Smooth muscle cell (in vitro differentiated cells): ENCODE measurements at regions not wholly inside any gene's neighbourhood (a gene's known extent, or its start where the extent isn't known, plus 50 kb on each side); places are given as distances from the start of the nearest gene placed in this dataset.

Experiments
- DNase-seq: peaks from one replicate; lab custom pipeline; 2025; ENCODE audit not compliant: unreplicated experiment; lab: John Stamatoyannopoulos, UW
- H2AFZ ChIP-seq: fragments of 200-600 bp; sonication (generic); 2 replicates; pipeline ENCODE4 v1.6.0; 2016; ENCODE audit warnings: antibody characterized with exemption, low read depth, mild to moderate bottlenecking
- H3F3A ChIP-seq: fragments of 200-600 bp; sonication (generic); 2 replicates; pipeline ENCODE4 v1.6.0; 2017; ENCODE audit warnings: antibody characterized with exemption, low read depth
- H3K27ac ChIP-seq: fragments of 200-600 bp; sonication (generic); 2 replicates; pipeline ENCODE4 v1.5.1; 2016; ENCODE audit warnings: low read depth, mild to moderate bottlenecking
- H3K27me3 ChIP-seq: fragments of 200-600 bp; sonication (generic); 2 replicates; pipeline ENCODE4 v1.6.1; 2016; ENCODE audit warnings: low read depth, mild to moderate bottlenecking
- H3K36me3 ChIP-seq: fragments of 200-600 bp; sonication (generic); 2 replicates; pipeline ENCODE4 v1.5.1; 2016; ENCODE audit warnings: low read depth
- H3K4me1 ChIP-seq: fragments of 200-600 bp; sonication (generic); 2 replicates; pipeline ENCODE4 v1.5.1; 2016; ENCODE audit warnings: low read depth
- H3K4me2 ChIP-seq: fragments of 200-600 bp; sonication (generic); 2 replicates; pipeline ENCODE4 v1.6.0; 2016; ENCODE audit warnings: mild to moderate bottlenecking
- H3K4me3 ChIP-seq: fragments of 200-600 bp; sonication (generic); 2 replicates; pipeline ENCODE4 v1.5.1; 2016; ENCODE audit warnings: mild to moderate bottlenecking
- H3K79me2 ChIP-seq: fragments of 200-600 bp; sonication (generic); 2 replicates; pipeline ENCODE4 v1.6.0; 2016; ENCODE audit warnings: low read depth, mild to moderate bottlenecking
- H3K9ac ChIP-seq: fragments of 200-600 bp; sonication (generic); 2 replicates; pipeline ENCODE4 v1.6.0; 2016; ENCODE audit warnings: low read depth
- H3K9me3 ChIP-seq: fragments of 200-600 bp; sonication (generic); replicated peaks from 2 replicates; pipeline ENCODE4 v1.5.1; 2016; ENCODE audit warnings: low read depth
- H4K20me1 ChIP-seq: fragments of 200-600 bp; sonication (generic); 2 replicates; pipeline ENCODE4 v1.6.0; 2016; ENCODE audit warnings: low read depth
- CTCF ChIP-seq: fragments of 200-600 bp; sonication (generic); IDR thresholded peaks from 2 replicates; pipeline ENCODE4 v1.5.1; 2017; ENCODE audit warnings: borderline replicate concordance, mild to moderate bottlenecking, antibody characterized with exemption; ENCODE audit not compliant: insufficient read depth, poor library complexity, severe bottlenecking
- WGBS: methylation state at CpG from one replicate; pipeline ENCODE4 v1.1.7; 2016; ENCODE audit warnings: low lambda C conversion rate; 5-methylcytosine and 5-hydroxymethylcytosine counted together

GRCh38 chr6:43898358-43899131 lies 128.5 kb downstream of the VEGFA start:
- H3K4me3 ChIP-seq: no peak overlapping the region

GRCh38 chr6:43897571-43898302 lies 127.7 kb downstream of the VEGFA start:
- Histone ChIP-seq H3K9me3 (no peaks in the 10 kb centered on the region), H3F3A (no peaks in the 10 kb centered on the region), H3K36me3 (no peaks in the 10 kb centered on the region), H4K20me1 (no peaks in the 10 kb centered on the region), H3K27me3 (no peaks in the 10 kb centered on the region), H3K4me1 (no peaks in the 10 kb centered on the region), H3K9ac (no peak overlapping the region), H2AFZ (no peak overlapping the region), H3K4me2 (no peak overlapping the region), H3K4me3 (no peak overlapping the region), H3K79me2 (no peaks in the 10 kb centered on the region), H3K27ac (no peak overlapping the region)
- DNase-seq: no peak
- WGBS: 66% methylated on average over 2 of the region's 2 CpGs
- no peak for TF ChIP-seq CTCF

More at GRCh38 chr6:43898358-43899131, 128.5 kb downstream of the VEGFA start:
- Histone ChIP-seq H3K79me2 (no peaks in the 10 kb centered on the region), H3F3A (no peaks in the 10 kb centered on the region), H3K27ac (no peak overlapping the region), H3K9me3 (no peaks in the 10 kb centered on the region), H3K27me3 (no peaks in the 10 kb centered on the region), H4K20me1 (no peaks in the 10 kb centered on the region), H3K4me2 (no peak overlapping the region), H3K9ac (no peak overlapping the region), H2AFZ (no peak overlapping the region), H3K36me3 (no peaks in the 10 kb centered on the region), H3K4me1 (no peaks in the 10 kb centered on the region)
- DNase-seq: no peak
- TF ChIP-seq CTCF: no peak
- 98% methylated on average over 4 of the region's 4 CpGs for WGBS

GRCh38 chr6:43896329-43897255 lies 126.6 kb downstream of the VEGFA start:
- H3K9ac ChIP-seq: no peak overlapping the region
- H3K4me1 ChIP-seq: peaks cover 1% of the 10 kb centered on the region
- no peaks in the 10 kb centered on the region for H4K20me1 ChIP-seq
- no peak overlapping the region for H3K4me2 ChIP-seq
- 65% methylated on average over 11 of the region's 11 CpGs for WGBS
- H3K9me3 ChIP-seq: no peaks in the 10 kb centered on the region
- no peaks in the 10 kb centered on the region for H3K36me3 ChIP-seq
- TF ChIP-seq CTCF: no peak
- no peak for DNase-seq
- H3K27ac ChIP-seq: no peak overlapping the region
- no peaks in the 10 kb centered on the region for H3F3A ChIP-seq
- H2AFZ ChIP-seq: no peak overlapping the region
- H3K79me2 ChIP-seq: no peaks in the 10 kb centered on the region
- no peak overlapping the region for H3K4me3 ChIP-seq
- peaks cover 5% of the 10 kb centered on the region for H3K27me3 ChIP-seq
